HG02884 (cell line): ENCODE measurements at regions not wholly inside any gene's neighbourhood (a gene's known extent, or its start where the extent isn't known, plus 50 kb on each side); places are given as distances from the start of the nearest gene placed in this dataset.

ENCODE experiments used
- ATAC-seq: cut with Tn5 transposase; IDR thresholded peaks from one replicate; pipeline ENCODE4 v1.9.1; 2021; ENCODE audit warnings: mild to moderate bottlenecking, moderate library complexity; ENCODE audit not compliant: unreplicated experiment

DNA sequence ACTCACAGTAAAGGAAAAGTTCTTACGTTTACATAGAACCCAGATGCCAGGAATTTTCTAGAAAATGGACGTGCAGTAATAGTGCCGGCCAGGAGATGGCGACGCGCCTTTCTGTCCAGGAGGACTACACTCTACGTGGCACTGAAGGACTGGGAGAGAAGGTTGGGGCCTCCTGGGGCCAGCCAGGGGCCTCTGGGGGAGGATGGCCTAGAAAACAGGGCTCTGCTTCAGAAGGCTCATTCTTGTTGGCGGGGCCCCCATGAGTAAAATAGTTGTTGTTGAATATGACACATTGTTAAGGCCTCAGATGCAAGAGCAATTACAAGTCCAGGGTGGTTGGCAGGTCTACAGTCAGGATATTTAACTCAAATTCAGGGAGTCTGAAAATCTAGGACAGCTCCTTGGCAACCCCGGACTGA lies 120.1 kb upstream of the MAX start:
- ATAC-seq, result no peak

DNA sequence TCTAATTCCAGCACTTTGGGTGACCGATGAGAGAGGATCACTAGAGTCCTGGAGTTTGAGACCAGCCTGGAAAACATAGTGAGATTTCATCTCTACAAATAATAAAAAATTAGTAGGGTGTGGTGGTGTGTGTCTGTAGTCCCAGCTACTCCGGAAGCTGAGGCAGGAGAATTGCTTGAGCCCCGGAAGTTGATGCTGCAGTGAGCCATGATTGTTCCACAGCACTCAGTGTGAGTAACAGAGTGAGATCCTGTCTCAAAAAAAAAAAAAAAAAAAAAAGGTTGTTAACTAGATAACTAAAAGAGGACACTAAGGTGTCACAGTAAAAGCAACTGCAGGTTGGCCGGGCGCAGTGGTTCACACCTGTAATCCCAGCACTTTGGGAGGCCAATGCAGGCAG lies 121.3 kb upstream of the MAX start:
- ATAC-seq, result no peak

DNA sequence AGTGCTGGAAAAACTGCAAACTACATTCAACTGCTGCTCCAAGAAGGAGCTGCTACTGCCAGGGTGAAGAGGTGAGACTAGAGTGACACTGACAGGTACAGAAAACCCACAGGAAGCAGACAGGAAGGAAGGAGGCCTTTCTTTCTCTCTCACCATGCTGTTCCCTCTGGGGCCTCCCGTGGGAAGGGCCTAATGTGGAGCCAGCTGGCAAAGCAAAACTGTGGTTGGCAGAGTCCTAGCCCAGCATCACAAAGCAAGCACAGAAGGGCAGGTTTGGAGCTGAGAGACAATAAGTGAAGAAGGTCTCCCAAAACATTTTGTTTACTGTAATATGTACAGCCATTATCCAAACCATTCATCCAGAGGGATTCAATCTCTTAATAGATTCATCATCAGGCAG lies 122.5 kb upstream of the MAX start:
- ATAC-seq, result no peak

DNA sequence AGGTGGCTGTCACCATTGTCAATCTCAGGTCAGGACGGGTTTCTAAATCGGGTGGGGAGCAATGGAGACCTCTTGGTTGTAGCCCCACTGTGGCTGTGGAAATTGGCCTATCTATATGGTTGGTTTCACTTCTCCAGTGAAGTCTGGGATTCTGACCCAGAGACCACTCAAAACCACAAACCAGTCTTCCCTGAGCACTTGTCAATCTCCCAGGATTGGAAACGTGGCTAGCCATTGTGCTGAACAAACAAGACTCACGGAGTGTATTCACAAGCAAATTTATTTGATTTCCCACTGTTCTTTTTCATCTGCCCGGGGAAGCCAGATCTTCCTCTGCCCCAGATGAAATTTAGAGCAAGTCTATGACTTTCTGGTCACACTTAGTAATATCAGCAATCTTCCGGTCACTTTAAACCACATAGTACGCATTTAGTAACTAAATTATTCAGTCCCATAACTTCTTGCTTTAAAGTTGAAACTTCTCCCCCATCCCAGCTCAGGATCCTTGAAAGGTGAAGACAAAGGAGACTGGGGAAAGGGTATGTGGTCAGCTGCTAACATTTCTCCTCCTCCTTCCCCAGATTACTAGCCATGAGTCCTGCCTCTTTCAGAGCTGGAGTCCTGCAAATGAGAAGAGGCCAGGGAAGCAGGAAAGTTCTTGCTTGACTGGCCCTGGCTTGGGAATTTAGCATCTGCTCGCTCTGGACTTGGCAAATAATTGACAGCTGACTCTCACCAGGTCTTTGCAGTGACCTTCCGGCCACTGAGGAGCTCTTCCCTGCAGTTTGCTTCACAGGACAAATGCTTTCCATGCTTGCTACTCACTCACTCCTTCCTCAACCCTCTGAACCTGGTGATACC lies 123.2 kb upstream of the MAX start:
- ATAC-seq, result no peak

DNA sequence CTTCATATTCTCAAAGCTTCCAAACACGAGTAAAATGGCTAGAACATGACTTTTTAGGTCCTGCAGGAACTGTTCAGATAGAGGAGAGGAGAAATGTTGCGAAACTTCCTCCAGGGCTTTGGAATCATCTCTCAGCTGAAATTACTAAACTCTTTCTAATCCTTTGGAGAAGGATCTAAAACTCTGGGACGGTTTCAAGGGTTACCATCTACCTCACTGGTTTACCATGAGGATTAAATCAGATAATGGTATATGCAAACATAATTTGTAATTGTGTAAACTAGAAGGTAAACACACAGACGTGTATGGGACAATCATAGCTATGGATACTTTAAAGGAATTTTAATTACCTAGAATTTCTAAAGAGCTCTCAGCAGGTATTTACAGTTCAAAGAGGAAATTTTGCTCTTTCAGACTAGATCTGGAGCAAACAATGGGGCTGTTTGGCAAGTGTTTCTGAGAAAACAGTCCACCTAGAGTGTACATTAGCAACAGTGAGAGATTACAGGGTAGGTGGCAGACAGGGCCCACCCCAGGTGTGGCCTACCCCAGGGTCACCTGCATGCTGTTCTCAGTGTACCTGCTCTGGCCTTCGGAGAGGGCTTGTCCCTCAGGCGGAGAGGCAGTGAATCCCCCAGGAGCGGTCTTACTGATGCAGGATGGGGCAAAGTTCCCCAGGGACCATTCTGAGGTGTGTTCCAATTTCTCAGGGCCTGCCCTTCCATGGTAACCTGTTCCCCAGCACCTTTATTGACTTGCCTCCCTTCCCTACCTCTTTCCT lies 124.7 kb upstream of the MAX start:
- ATAC-seq, result no peak

DNA sequence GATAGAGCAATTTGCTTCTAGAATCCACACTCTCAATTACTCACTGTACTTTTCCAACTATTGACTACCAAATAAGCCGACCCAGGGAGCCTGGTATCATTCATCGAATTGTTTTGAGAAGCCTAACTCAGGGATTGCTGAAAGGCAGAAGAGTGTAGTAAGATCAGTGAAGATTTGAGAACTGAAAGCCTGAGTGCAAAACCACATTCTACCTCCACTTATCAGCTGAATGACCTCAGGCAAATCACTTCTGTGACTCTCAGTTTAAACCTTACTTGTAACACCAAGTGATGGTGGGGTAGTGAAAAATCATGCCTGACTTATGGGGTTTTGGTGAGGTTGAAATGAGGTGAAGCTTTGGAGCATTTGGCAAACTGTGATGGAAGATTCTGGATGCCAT lies 126.1 kb upstream of the MAX start:
- ATAC-seq, result peak; percentile 92

DNA sequence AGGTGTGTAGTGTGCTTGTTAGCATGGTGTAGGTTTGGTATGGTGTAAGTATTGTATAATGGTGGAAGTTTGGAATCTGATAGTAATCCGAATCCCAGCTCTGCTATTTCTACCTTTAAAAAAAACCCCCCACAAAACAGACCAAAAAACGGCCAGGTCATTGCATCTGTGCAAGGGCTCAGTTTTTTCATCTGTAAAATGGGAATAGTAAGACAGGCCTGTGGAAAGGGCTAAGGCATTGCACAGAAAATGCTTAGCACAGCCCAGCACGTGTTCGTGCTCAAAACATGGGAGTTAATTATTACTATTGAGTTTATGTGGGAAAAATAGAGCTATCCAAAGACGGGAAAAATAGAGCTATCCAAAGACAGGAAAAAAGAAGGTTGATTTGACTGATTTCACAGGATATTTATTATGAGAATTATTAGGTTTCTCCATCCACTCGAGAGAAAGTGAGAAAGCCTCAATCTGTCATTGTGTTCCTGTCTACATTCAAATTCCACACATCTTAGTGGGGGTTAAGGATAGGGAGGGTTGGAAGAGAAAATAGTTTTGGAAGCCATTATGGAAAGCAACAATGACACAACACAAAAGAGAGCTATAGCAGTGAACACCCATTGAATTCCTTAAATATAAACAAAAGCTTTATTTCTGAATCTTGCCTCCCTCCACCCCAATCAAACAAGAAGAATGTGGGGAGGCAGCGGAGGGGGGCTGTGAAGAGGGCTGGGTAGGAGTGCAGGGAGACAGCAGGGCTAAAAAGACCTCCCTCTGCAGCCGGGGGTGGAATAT lies 126.8 kb upstream of the MAX start:
- no peak for ATAC-seq

DNA sequence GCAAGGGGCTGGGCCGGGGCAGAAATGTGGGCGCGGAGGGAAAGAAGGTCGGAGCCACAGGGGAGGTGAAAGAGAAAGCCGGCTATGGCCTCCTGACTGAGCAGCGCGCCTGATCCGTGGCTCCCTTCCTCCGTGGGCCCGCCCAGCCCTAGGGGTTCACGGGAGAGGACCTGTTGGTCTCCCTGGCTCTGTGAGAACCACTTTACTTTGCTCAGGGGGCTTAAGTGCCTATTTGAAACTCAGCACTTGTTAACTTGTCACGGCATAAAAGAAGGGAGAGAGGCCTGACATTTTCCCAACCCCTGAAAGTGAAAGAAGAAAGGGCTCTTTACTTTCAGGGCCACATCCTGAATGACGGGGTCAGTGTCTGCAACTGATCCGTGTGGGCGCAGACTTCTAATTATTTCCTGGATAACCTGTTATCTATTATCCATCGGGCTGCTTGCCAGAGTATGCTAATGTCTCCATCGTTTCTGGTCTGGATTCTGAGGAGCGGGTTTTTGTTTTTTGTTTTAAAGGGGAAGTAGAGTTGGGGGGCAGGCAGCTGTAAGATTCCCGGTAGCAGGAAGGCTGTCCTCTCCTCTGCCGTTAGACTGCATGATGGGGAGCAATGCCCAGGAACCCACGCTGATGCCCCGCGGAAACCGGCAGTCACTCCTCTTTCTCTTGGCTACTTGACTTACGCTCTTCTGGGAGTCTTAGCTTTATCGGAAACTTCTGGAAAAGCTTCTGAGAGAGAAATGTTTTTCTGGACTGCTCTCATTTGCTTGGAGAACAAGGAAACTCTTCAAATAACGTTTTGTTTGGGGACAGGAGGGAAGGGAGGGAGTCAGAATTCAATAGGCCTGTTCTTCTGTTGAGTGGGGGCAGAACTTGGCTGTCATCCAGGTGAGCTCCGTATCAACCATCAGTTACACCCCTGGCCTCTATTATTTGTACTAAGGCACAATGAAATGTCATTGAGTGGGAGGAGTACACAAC lies 127.7 kb upstream of the MAX start:
- ATAC-seq, result no peak

DNA sequence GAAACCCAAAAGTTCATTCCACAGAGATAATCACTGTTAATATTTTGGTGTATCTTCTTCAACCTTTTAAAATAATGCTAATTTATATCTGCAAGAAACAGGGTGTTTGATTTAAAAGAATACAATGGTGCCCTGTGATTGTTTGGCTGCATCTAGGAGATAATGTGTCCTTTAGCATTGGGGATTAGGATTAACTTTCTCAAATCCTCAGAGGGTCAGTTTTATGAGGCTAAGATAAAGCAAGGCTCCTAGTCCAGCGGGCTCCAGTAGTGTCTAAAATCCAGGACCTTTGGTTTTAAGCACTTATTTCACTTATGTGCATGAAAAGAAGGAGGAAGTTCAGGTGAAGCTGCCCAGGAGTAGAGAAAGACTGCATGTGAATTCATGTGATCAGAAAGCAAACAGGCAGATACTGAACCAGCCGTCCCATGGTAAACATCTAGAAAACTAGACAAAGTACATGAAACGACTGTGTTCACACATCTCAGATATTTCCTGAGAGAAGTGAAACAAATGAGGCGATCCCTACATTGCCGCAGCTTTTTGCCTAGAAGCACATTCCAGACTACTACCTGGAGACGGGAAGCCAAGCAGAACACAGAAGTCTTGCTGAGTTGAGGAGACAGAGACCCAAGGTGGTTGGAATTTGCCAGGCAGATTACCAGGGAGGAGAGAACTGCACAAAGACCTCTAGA lies 129.1 kb upstream of the MAX start:
- ATAC-seq, result no peak

DNA sequence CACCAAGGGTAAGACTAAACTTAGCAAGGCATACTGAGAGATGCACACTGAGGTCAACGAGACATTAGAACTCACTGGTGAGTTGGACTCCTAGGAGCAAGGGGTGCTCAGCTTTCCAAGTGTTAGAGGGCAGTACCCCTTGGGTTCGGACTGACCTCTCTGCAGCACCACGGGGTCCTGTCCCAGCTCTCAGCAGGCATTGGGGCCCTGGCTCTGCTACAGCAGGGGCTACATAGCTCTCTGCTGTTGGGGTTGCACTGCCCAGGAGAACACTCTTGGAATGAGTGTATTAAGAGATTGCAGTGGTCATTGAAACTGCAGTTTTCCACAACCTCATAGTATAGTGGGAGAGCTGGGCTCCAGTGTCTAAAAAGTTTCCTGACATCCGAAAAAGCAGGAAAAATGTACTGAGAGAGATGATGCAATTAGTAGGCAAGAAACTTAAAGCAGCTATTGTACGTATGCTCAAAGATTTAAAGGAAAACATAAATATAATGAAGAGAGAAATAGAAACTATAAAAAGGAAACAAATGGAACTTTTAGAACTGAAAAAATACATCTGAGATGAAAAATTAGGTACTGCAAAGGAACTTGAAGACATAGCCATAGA lies 132.5 kb upstream of the MAX start:
- no peak for ATAC-seq

DNA sequence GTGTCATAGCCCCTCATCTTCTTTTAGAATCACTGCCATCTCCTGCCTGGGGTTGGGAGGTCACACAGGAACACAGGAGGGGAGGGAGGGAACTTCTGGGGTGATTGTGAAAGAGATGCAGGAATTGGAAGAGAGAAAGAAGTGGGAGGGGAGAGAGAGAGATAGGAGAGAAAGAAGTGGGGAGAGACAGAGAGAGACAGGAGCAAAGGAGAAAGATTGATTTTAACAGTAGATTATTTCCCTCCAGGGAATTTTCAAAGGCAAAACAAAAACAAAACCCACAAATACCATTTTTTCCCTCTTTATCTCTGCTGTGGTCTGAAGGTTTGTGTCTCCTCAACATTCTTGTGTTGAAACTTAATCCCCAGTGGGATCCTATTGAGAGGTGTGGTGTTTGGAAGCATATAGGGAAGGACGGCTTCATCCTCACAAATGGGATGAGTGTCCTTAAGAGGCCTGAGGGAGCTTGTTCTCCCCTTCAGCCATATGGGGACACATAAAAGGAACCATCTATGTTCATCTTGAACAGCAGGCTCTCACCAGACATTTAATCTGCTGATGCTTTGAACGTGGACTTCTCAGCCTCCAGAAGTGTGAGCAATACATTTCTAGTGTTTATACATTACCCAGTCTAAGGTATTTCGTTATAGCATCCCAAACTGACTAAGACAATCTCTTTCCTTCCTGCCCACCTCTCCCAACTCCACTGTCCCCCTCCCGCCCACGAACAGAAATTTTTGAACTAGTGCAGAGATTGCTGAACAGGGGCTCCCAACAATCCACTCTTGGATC lies 134.9 kb upstream of the MAX start:
- no peak for ATAC-seq

DNA sequence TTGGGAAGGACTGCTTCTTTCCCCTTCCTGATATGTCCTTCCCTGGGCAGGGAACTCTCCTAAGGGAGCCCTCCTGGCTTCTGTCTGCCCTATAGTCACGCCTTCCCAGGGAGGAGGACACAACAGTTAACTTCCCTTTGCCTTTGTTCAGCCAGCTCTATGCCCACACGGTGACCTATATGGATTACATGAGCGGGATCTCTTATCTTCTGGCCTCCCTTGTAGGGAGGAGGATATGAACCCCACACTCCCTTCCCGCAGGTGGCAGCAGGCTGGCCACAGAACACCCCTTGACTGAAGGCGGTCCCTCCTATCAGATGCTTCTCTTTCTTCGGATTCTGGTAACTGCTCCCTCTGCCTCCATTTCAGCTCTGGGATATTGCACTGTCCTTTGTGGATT lies 135.6 kb upstream of the MAX start:
- ATAC-seq, result no peak

DNA sequence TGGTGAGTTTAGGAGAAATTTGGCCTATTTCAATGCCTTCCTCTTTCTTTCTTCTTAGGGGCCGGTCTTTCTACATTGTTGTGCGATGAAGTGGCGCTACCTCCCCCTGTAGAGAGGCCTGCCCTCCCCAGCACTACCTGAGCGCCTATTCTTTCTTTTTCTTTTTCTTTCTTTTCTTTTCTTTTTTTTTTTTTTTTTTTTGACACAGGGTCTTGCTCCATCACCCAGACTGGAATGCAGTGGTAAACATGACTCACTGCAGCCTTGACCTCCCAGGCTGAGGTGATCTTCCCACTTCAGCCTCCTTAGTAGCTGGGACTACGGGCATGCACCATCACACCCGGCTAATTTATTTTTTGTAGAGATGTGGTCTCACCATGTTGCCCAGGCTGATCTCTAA lies 136.1 kb upstream of the MAX start:
- ATAC-seq, result no peak

DNA sequence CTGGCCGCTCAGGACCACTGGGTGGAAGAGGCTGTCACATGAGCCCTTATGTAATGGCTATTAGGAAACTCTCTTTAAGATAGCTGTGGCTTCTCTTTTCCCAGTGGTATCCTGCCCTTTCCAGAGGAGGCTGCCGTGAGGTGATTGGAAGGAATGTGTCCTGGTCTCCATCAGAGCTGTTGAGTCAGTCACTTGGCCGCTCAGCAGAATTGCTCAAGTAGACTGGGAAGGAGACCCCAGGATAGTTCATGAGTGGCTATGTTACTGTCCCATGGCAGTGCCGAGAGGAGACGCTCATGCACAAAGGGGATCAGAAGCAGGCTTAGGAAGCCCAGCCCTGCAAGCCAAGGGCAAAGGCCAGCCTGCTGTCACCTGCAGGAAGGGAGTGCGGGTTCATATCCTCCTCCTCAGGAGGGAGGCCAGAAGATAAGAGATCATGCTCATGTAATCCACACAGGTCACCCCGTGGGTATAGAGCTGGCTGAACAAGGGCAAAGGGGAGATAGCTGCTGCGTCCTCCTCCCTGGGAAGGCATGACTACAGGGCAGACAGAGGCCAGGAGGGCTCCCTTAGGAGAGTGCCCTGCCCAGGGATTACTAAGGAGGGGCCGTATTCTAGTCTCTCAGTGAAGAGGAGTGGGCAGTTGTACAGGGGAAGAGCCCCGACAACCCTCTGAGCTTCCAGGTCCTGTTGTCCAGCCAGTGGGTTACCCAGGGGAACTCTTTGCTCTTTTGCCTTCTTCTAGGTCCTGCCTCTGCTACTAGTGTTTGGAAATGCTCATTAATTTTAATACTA lies 137.0 kb upstream of the MAX start:
- ATAC-seq, result no peak

DNA sequence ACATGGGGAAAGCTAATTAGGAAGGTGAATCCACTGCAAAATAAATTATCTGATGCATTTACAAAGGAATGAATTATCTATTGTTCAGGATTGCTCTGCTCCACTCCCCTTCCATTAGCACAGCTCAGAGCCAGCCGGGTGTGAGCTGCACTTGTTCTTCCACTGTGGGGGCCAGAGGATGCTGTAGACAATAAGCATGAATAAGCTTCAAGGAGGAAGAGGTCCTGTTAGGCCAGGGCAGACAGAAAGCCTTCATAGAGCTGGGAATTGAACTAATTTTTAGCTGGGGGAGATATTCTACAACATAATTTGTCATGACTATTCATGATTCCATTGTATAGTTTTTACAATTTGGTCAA lies 137.6 kb upstream of the MAX start:
- ATAC-seq, result no peak

DNA sequence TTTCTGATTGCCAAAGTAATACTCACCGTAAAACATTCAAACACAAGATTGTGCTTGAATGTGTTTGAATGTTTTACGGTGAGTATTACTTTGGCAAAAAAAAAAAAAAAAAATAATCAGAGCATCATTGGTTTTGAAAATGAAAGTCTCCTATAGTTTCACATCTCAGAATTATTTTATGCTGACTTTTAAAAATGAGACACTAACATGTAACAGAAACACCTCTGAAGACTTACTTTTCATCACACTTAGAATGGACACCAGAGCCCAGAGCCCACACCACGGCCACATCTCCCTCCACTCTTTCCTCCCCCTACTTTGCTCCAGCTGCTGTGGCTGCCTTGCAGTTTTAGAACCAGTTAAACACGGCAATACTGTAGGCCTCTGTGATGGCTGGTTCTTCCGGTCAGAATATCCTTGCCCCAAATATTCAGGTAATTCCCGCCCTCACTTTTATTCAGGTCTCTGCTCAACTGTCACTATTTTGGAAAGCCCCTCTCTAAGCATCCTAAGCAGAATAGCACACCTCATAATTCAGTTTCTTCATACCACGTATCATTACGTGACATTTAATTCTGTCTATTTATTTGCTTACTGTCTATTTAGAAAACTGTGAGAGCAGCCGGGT lies 138.9 kb upstream of the MAX start:
- ATAC-seq, result no peak

DNA sequence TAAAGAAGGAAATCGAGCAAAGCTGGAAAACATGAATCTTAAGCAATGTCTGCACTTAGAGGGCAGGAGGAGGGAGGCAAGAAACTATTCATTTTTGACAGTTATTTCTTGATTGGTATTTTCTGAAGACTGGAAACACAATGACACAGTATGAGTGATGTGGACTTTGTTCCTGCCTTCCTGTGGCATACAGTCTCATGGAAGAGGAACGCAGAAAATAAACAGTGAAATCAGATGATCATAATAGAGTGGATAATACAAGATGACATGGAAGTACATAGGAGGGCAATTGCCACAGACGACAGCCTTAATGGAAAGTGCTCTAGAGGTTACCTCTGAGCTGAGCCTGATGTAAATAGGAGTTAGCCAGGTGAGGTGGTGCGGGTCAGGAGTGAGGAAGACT lies 140.4 kb upstream of the MAX start:
- ATAC-seq, result no peak
